ENCODE measurements at regions not wholly inside any gene's neighbourhood (a gene's known extent, or its start where the extent isn't known, plus 50 kb on each side); places are given as distances from the start of the nearest gene placed in this dataset.
"Not testable (repeated sequence)": the region's sequence is repeated elsewhere in the genome, so short reads cannot be mapped to it uniquely, and the experiment has no call there.

DNA sequence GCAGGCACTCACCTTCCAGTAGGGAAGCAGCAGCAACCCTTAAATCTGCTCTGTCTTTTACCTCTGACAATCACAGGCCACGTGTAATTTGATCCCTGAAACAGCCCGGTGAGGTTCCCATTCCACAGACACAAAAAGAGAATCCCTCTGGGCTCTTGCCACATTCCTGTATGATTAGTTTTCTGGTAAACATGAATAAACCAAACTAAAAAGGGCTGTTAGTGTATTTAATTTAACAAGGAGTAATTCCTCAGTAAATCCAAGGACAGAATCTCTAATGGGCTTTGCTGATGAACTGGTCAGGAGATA, 186.9 kb downstream of the FAM43A start (continued):
- peak; percentile 72 for TF ChIP-seq TCF12 (IDR thresholded peaks at IDR 0.05)

DNA sequence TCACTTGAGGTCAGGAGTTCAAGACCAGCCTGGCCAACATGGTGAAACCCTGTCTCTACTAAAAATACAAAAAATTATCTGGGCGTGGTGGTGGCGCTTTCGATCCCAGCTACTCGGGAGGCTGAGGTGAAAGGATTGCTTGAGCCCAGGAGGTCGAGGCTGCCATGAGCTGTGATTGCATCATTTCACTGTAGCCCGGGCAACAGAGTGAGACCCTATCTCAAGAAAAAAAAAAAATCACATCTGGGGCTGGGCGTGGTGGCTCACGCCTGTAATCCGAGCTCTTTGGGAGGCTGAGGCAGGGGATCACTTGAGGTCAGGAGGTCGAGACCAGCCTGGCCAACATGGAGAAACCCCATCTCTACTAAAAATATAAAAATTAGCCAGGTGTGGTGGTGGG, 187.8 kb downstream of the FAM43A start:
- H3K36me3 ChIP-seq (replicated peaks in 1 of 2; ENCODE audit: control insufficient read depth in 1 of 2, insufficient read depth in 2 of 2, low read length in 1 of 2); H2AFZ ChIP-seq (ENCODE audit: low read depth); H3K4me2 ChIP-seq; POLR2A ChIA-PET; H3K79me2 ChIP-seq (ENCODE audit: insufficient read depth); H3K27me3 ChIP-seq (ENCODE audit: insufficient read depth); H3K4me3 ChIP-seq (ENCODE audit: low read depth in 2 of 2, low read length in 1 of 2); H3K27ac ChIP-seq (ENCODE audit: low read depth in 2 of 2, low read length in 1 of 2); H3K9me2 ChIP-seq; H3K9me3 ChIP-seq; DNase-seq; H3K9ac ChIP-seq; H4K20me1 ChIP-seq (ENCODE audit: insufficient read depth): not testable (repeated sequence)
- CTCF ChIA-PET, result interaction anchor here (1.5 kb wide), 1 partner anchor 202 kb away, joined by 3 read pairs; no protein-coding TSS in a partner anchor
- peaks cover 30% of the 10 kb centered on the region for H3F3A ChIP-seq (replicated peaks; ENCODE audit: insufficient read depth)
- peaks cover 27 to 32% of the 10 kb centered on the region in 2 experiments for H3K4me1 ChIP-seq (ENCODE audit: control insufficient read depth in 1 of 2, insufficient read depth in 2 of 2, low read depth in 1 of 2, low read length in 1 of 2)
- 94% methylated on average over 10 of the region's 10 CpGs for WGBS (ENCODE audit: low lambda C conversion rate)

- peaks cover 27 to 32% of the 10 kb centered on the region in 2 experiments for H3K4me1 ChIP-seq (ENCODE audit: control insufficient read depth in 1 of 2, insufficient read depth in 2 of 2, low read depth in 1 of 2, low read length in 1 of 2)
- H3K9me3 ChIP-seq, result no peaks in the 10 kb centered on the region
- no peak overlapping the region for H3K9ac ChIP-seq
- H3K9me2 ChIP-seq, result no peaks in the 10 kb centered on the region
- H3F3A ChIP-seq (replicated peaks; ENCODE audit: insufficient read depth), result peaks cover 30% of the 10 kb centered on the region
- no peak overlapping the region for H3K4me3 ChIP-seq (ENCODE audit: low read depth in 2 of 2, low read length in 1 of 2)
- ChIA-PET POLR2A (no interaction called here), CTCF (interaction anchor here (1.5 kb wide), 1 partner anchor 203 kb away, joined by 3 read pairs; no protein-coding TSS in a partner anchor)
- WGBS (ENCODE audit: low lambda C conversion rate), result 89% methylated on average over 3 of the region's 5 CpGs
- no peak overlapping the region for H2AFZ ChIP-seq (ENCODE audit: low read depth)
- H3K79me2 ChIP-seq (ENCODE audit: insufficient read depth), result no peaks in the 10 kb centered on the region
- H3K27me3 ChIP-seq (ENCODE audit: insufficient read depth), result no peaks in the 10 kb centered on the region
- no peak overlapping the region for H3K27ac ChIP-seq (ENCODE audit: low read depth in 2 of 2, low read length in 1 of 2)
- H3K4me2 ChIP-seq, result no peak overlapping the region
- no peak for DNase-seq
- TF ChIP-seq MAX (IDR thresholded peaks at IDR 0.05; ENCODE audit: low read depth) (no peak), IRF3 (IDR thresholded peaks at IDR 0.05; ENCODE audit: low read depth, low read length) (no peak), RCOR1 (IDR thresholded peaks at IDR 0.05; ENCODE audit: low read length) (no peak), SIN3A (IDR thresholded peaks at IDR 0.05; ENCODE audit: borderline replicate concordance, low read depth, low read length) (no peak), GATA2 (CRISPR knock-in tag; IDR thresholded peaks at IDR 0.05) (no peak), GABPA (IDR thresholded peaks at IDR 0.05; ENCODE audit: low read depth) (no peak), POLR2AphosphoS5 (IDR thresholded peaks at IDR 0.05; ENCODE audit: low read depth, low read length) (no peak), TEAD4 (IDR thresholded peaks at IDR 0.05; ENCODE audit: borderline replicate concordance, insufficient read depth) (no peak), FOSL2 (IDR thresholded peaks at IDR 0.05; ENCODE audit: borderline replicate concordance, low read depth) (no peak), USF1 (IDR thresholded peaks at IDR 0.05; ENCODE audit: borderline replicate concordance, low read depth) (no peak), ELF1 (IDR thresholded peaks at IDR 0.05) (no peak), CHD2 (IDR thresholded peaks at IDR 0.05; ENCODE audit: low read length, partially characterized antibody) (no peak)
- TF ChIP-seq, protein P1, sequence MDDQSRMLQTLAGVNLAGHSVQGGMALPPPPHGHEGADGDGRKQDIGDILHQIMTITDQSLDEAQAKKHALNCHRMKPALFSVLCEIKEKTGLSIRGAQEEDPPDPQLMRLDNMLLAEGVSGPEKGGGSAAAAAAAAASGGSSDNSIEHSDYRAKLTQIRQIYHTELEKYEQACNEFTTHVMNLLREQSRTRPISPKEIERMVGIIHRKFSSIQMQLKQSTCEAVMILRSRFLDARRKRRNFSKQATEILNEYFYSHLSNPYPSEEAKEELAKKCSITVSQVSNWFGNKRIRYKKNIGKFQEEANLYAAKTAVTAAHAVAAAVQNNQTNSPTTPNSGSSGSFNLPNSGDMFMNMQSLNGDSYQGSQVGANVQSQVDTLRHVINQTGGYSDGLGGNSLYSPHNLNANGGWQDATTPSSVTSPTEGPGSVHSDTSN (IDR thresholded peaks at IDR 0.05), result no peak
- TF ChIP-seq, protein P2, sequence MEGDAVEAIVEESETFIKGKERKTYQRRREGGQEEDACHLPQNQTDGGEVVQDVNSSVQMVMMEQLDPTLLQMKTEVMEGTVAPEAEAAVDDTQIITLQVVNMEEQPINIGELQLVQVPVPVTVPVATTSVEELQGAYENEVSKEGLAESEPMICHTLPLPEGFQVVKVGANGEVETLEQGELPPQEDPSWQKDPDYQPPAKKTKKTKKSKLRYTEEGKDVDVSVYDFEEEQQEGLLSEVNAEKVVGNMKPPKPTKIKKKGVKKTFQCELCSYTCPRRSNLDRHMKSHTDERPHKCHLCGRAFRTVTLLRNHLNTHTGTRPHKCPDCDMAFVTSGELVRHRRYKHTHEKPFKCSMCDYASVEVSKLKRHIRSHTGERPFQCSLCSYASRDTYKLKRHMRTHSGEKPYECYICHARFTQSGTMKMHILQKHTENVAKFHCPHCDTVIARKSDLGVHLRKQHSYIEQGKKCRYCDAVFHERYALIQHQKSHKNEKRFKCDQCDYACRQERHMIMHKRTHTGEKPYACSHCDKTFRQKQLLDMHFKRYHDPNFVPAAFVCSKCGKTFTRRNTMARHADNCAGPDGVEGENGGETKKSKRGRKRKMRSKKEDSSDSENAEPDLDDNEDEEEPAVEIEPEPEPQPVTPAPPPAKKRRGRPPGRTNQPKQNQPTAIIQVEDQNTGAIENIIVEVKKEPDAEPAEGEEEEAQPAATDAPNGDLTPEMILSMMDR (IDR thresholded peaks at IDR 0.05), result no peak
- H4K20me1 ChIP-seq (ENCODE audit: insufficient read depth), result no peaks in the 10 kb centered on the region
- H3K36me3 ChIP-seq (replicated peaks in 1 of 2; ENCODE audit: control insufficient read depth in 1 of 2, insufficient read depth in 2 of 2, low read length in 1 of 2), result no peaks in the 10 kb centered on the region
Measured at GRCh38 chr3:194874206-194874605, 188.5 kb downstream of the FAM43A start.
